ENCODE measurements at regions not wholly inside any gene's neighbourhood (a gene's known extent, or its start where the extent isn't known, plus 50 kb on each side); places are given as distances from the start of the nearest gene placed in this dataset.

DNA sequence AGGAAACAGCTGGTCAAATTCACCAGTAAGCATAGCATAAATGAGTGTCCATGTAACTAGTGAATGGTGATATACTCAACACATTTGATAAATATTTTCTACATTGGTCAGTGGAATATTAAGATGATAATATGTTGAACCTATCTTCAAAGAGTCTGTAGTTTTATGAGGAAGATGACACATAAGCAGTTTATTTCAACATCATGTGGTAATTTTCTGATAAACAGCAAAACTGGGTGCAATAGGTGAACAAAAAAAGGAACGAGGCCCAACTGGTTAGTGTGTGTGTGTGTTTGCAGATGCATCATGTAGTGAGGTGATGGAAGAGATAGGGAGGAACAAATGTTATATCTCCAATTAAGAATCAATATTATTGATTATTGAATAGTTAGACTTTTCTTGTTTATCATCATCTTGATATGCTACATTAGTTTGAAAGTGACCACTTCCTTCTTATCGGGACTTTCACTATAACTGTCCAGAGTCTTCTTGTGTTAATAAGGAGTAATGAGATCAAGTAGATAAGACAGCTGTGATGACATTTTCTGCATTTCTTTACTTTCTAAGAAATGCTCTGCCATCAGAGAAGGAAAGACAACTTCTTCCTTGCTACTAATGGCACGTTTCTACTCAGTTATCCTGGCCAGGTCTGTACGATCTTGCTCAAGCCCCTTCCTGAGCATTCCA, 270.7 kb downstream of the ETS1 start:
- BruUV-seq (replicated peaks): no TSS peak
- TF ChIP-seq DPF2 (IDR thresholded peaks at IDR 0.05) (0 out of 2 replicates have a peak, but pooled peaks have one; percentile 26), CREB1 (IDR thresholded peaks at IDR 0.05; ENCODE audit: low read depth) (peak; percentile 21; the same call in 1 of the 2 replicates), BCL11A (IDR thresholded peaks at IDR 0.05; ENCODE audit: low read depth, low read length) (0 out of 2 replicates have a peak, but pooled peaks have one; percentile 12), JUNB (IDR thresholded peaks at IDR 0.05) (peak; percentile 47; the same call in 1 of the 2 replicates), SPI1 (IDR thresholded peaks at IDR 0.05; ENCODE audit: borderline replicate concordance, insufficient read depth, low read depth, low read length) (peak; percentile 63), KLF5 (IDR thresholded peaks at IDR 0.05; ENCODE audit: partially characterized antibody) (no peak), ZNF24 (IDR thresholded peaks at IDR 0.05) (no peak), MTA2 (IDR thresholded peaks at IDR 0.05; ENCODE audit: low read depth) (peak; percentile 44; the same call in 1 of the 2 replicates), POU2F2 (IDR thresholded peaks at IDR 0.05; ENCODE audit: borderline replicate concordance, low read depth, low read length) (no peak)
- TF ChIP-seq, protein P1, sequence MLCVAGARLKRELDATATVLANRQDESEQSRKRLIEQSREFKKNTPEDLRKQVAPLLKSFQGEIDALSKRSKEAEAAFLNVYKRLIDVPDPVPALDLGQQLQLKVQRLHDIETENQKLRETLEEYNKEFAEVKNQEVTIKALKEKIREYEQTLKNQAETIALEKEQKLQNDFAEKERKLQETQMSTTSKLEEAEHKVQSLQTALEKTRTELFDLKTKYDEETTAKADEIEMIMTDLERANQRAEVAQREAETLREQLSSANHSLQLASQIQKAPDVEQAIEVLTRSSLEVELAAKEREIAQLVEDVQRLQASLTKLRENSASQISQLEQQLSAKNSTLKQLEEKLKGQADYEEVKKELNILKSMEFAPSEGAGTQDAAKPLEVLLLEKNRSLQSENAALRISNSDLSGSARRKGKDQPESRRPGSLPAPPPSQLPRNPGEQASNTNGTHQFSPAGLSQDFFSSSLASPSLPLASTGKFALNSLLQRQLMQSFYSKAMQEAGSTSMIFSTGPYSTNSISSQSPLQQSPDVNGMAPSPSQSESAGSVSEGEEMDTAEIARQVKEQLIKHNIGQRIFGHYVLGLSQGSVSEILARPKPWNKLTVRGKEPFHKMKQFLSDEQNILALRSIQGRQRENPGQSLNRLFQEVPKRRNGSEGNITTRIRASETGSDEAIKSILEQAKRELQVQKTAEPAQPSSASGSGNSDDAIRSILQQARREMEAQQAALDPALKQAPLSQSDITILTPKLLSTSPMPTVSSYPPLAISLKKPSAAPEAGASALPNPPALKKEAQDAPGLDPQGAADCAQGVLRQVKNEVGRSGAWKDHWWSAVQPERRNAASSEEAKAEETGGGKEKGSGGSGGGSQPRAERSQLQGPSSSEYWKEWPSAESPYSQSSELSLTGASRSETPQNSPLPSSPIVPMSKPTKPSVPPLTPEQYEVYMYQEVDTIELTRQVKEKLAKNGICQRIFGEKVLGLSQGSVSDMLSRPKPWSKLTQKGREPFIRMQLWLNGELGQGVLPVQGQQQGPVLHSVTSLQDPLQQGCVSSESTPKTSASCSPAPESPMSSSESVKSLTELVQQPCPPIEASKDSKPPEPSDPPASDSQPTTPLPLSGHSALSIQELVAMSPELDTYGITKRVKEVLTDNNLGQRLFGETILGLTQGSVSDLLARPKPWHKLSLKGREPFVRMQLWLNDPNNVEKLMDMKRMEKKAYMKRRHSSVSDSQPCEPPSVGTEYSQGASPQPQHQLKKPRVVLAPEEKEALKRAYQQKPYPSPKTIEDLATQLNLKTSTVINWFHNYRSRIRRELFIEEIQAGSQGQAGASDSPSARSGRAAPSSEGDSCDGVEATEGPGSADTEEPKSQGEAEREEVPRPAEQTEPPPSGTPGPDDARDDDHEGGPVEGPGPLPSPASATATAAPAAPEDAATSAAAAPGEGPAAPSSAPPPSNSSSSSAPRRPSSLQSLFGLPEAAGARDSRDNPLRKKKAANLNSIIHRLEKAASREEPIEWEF (IDR thresholded peaks at IDR 0.05; ENCODE audit: insufficient replicate concordance, low read depth, low read length): peak; percentile 100
- TF ChIP-seq, protein P2, sequence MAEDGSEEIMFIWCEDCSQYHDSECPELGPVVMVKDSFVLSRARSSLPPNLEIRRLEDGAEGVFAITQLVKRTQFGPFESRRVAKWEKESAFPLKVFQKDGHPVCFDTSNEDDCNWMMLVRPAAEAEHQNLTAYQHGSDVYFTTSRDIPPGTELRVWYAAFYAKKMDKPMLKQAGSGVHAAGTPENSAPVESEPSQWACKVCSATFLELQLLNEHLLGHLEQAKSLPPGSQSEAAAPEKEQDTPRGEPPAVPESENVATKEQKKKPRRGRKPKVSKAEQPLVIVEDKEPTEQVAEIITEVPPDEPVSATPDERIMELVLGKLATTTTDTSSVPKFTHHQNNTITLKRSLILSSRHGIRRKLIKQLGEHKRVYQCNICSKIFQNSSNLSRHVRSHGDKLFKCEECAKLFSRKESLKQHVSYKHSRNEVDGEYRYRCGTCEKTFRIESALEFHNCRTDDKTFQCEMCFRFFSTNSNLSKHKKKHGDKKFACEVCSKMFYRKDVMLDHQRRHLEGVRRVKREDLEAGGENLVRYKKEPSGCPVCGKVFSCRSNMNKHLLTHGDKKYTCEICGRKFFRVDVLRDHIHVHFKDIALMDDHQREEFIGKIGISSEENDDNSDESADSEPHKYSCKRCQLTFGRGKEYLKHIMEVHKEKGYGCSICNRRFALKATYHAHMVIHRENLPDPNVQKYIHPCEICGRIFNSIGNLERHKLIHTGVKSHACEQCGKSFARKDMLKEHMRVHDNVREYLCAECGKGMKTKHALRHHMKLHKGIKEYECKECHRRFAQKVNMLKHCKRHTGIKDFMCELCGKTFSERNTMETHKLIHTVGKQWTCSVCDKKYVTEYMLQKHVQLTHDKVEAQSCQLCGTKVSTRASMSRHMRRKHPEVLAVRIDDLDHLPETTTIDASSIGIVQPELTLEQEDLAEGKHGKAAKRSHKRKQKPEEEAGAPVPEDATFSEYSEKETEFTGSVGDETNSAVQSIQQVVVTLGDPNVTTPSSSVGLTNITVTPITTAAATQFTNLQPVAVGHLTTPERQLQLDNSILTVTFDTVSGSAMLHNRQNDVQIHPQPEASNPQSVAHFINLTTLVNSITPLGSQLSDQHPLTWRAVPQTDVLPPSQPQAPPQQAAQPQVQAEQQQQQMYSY (CRISPR knock-in tag; IDR thresholded peaks at IDR 0.05): no peak
- Histone ChIP-seq H2AFZ (ENCODE audit: control insufficient read depth, low read depth, low read length) (0 out of 2 replicates have a peak overlapping the region, but pooled peaks have one; percentile 19), H3K4me2 (ENCODE audit: control insufficient read depth, insufficient read depth) (0 out of 2 replicates have a peak overlapping the region, but pooled peaks have one; percentile 34), H3K4me3 (no peak overlapping the region; the same call in 1 of the 2 replicates), H3K36me3 (ENCODE audit: control insufficient read depth in 2 of 2, insufficient read depth in 2 of 2, low read length in 1 of 2) (no peaks in the 10 kb centered on the region), H3K27ac (ENCODE audit: control insufficient read depth, insufficient read depth) (no peak overlapping the region), H4K20me1 (ENCODE audit: control insufficient read depth, insufficient read depth) (no peaks in the 10 kb centered on the region), H3K9me3 (replicated peaks; ENCODE audit: control insufficient read depth, insufficient read depth, low read length) (peaks cover 18% of the 10 kb centered on the region), H3K4me1 (ENCODE audit: control insufficient read depth, insufficient read depth, low read length) (peaks cover 19% of the 10 kb centered on the region), H3K79me2 (ENCODE audit: control insufficient read depth, insufficient read depth, low read length) (no peaks in the 10 kb centered on the region), H3K9ac (ENCODE audit: control insufficient read depth, insufficient read depth, low read length) (no peak overlapping the region), H3K27me3 (replicated peaks in 1 of 2; ENCODE audit: control insufficient read depth in 2 of 2, insufficient read depth in 2 of 2, low read length in 1 of 2) (no peaks in the 10 kb centered on the region)
- FAIRE-seq (no peak), DNase-seq (ENCODE audit: low read depth, low spot score) (no peak), ATAC-seq (peak; percentile 22)
- intact Hi-C loops (cut with micrococcal nuclease; ENCODE audit: unreplicated experiment): loop anchor here (1.0 to 5.0 kb wide), 3 partner anchors 12 to 416 kb away; no protein-coding TSS in a partner anchor
- in situ Hi-C loops (cut with MboI): no loop called here
- ChIA-PET SMC1A (ENCODE audit: uncharacterized antibody, unreplicated experiment) (interaction anchor here (0.9 to 10.3 kb wide), 13 partner anchors 8 to 236 kb away, joined by 3 to 104 read pairs (median 6); no protein-coding TSS in a partner anchor), RAD21 (ENCODE audit: unreplicated experiment) (interaction anchor here (1.2 to 3.5 kb wide), 5 partner anchors 15 to 201 kb away, joined by 4 to 25 read pairs (median 13); no protein-coding TSS in a partner anchor), POLR2A (interaction anchor here (0.6 to 1.3 kb wide), 3 partner anchors 14 to 95 kb away, joined by 3 to 5 read pairs (median 4); no protein-coding TSS in a partner anchor), CTCF (interaction anchor here (0.7 to 1.9 kb wide), 8 partner anchors 14 to 514 kb away, joined by 3 to 9 read pairs (median 4); no protein-coding TSS in a partner anchor)
- 56% methylated on average over 4 of the region's 4 CpGs for WGBS (ENCODE audit: insufficient coverage, insufficient replicate concordance, low lambda C conversion rate, missing lambda C conversion rate)

Measured in GM12878 (cell line).